Right atrium auricular region (tissue), 2 donors: ENCODE measurements at regions not wholly inside any gene's neighbourhood (a gene's known extent, or its start where the extent isn't known, plus 50 kb on each side); places are given as distances from the start of the nearest gene placed in this dataset.

Experiments used
- DNase-seq: peaks from one replicate; pipeline ENCODE4 v3.0.0-alpha.2; 2019; ENCODE audit warnings: low spot score
- H3K27ac ChIP-seq, 2 donors: fragments of 200-600 bp; sonication (generic); 1 replicate in 1 of 2; 2 replicates in 1 of 2; pipeline ENCODE4 v1.5.1; 2016 to 2019
- H3K27me3 ChIP-seq, 2 donors: fragments of 200-600 bp; sonication (generic); one replicate each; pipeline versions ENCODE4 v1.5.1 to v1.6.0; 2017 to 2019
- H3K36me3 ChIP-seq: fragments of 200-600 bp; sonication (generic); one replicate; pipeline ENCODE4 v1.5.1; 2016
- H3K4me1 ChIP-seq, 2 donors: fragments of 200-600 bp; sonication (generic); one replicate each; pipeline versions ENCODE4 v1.5.1 to v1.6.0; 2017 to 2019
- H3K4me3 ChIP-seq, 2 donors: fragments of 200-600 bp; sonication (generic); 1 replicate in 1 of 2; 2 replicates in 1 of 2; pipeline ENCODE4 v1.5.1; 2017 to 2019; ENCODE audit warnings: mild to moderate bottlenecking in 1 of 2, moderate library complexity in 1 of 2
- H3K9me3 ChIP-seq, 2 donors: fragments of 200-600 bp; sonication (generic); one replicate each; pipeline ENCODE4 v1.5.1; 2019
- CTCF ChIP-seq, 2 donors: fragments of 200-600 bp; sonication (generic); IDR thresholded peaks; one replicate each; pipeline ENCODE4 v1.5.1; 2019; ENCODE audit warnings: antibody characterized with exemption in 2 of 2

GRCh38 chr6:25017486-25017885 is 81.7 kb upstream of the RIPOR2 start:
- Histone ChIP-seq H3K36me3 (no peaks in the 10 kb centered on the region), H3K27me3 (no peaks in the 10 kb centered on the region), H3K27ac (no peak overlapping the region), H3K4me1 (peaks cover 0 to 9% of the 10 kb centered on the region in 2 donors), H3K4me3 (no peak overlapping the region), H3K9me3 (no peaks in the 10 kb centered on the region)
- TF ChIP-seq CTCF (IDR thresholded peaks at IDR 0.05), result no peak
- no peak for DNase-seq

GRCh38 chr6:25017932-25018567 is 82.3 kb upstream of the RIPOR2 start:
- Histone ChIP-seq H3K27ac (no peak overlapping the region), H3K4me1 (peaks cover 0 to 9% of the 10 kb centered on the region in 2 donors), H3K4me3 (no peak overlapping the region), H3K27me3 (no peaks in the 10 kb centered on the region), H3K9me3 (no peaks in the 10 kb centered on the region), H3K36me3 (no peaks in the 10 kb centered on the region)
- peak in 1 of 2 donors; percentile 56 for TF ChIP-seq CTCF (IDR thresholded peaks at IDR 0.05)
- peak; percentile 75 for DNase-seq

- no peaks in the 10 kb centered on the region for H3K27me3 ChIP-seq
Observed at GRCh38 chr6:25018568-25018954, 82.8 kb upstream of the RIPOR2 start.

GRCh38 chr6:25022140-25022553 is 86.4 kb upstream of the RIPOR2 start:
- no peak overlapping the region for H3K4me3 ChIP-seq

More at GRCh38 chr6:25018568-25018954, 82.8 kb upstream of the RIPOR2 start:
- Histone ChIP-seq H3K27ac (no peak overlapping the region), H3K4me3 (no peak overlapping the region), H3K4me1 (peaks cover 0 to 9% of the 10 kb centered on the region in 2 donors), H3K9me3 (no peaks in the 10 kb centered on the region), H3K36me3 (no peaks in the 10 kb centered on the region)
- TF ChIP-seq CTCF (IDR thresholded peaks at IDR 0.05), result no peak
- no peak for DNase-seq

GRCh38 chr6:25023781-25024180 is 88.0 kb upstream of the RIPOR2 start:
- Histone ChIP-seq H3K36me3 (no peaks in the 10 kb centered on the region), H3K27me3 (no peaks in the 10 kb centered on the region), H3K4me1 (no peaks in the 10 kb centered on the region), H3K9me3 (no peaks in the 10 kb centered on the region), H3K27ac (no peak overlapping the region), H3K4me3 (no peak overlapping the region)
- no peak for TF ChIP-seq CTCF (IDR thresholded peaks at IDR 0.05)
- no peak for DNase-seq

More at GRCh38 chr6:25022140-25022553, 86.4 kb upstream of the RIPOR2 start:
- Histone ChIP-seq H3K27ac (no peak overlapping the region), H3K4me1 (no peaks in the 10 kb centered on the region), H3K9me3 (no peaks in the 10 kb centered on the region), H3K36me3 (no peaks in the 10 kb centered on the region), H3K27me3 (no peaks in the 10 kb centered on the region)
- no peak for DNase-seq
- no peak for TF ChIP-seq CTCF (IDR thresholded peaks at IDR 0.05)

- Histone ChIP-seq H3K4me1 (no peaks in the 10 kb centered on the region), H3K27ac (no peak overlapping the region), H3K27me3 (no peaks in the 10 kb centered on the region), H3K36me3 (no peaks in the 10 kb centered on the region), H3K9me3 (no peaks in the 10 kb centered on the region), H3K4me3 (no peak overlapping the region)
- no peak for TF ChIP-seq CTCF (IDR thresholded peaks at IDR 0.05)
- DNase-seq, result no peak
Observed at GRCh38 chr6:25024821-25025220, 89.1 kb upstream of the RIPOR2 start.
